ENCODE measurements at regions not wholly inside any gene's neighbourhood (a gene's known extent, or its start where the extent isn't known, plus 50 kb on each side); places are given as distances from the start of the nearest gene placed in this dataset.

- TF ChIP-seq POLR2A (IDR thresholded peaks at IDR 0.05; ENCODE audit: low read depth, low read length) (no peak), CTCF (IDR thresholded peaks at IDR 0.05; ENCODE audit: extremely low read depth in 1 of 2, insufficient read depth in 1 of 2, low read depth in 1 of 2, low read length in 2 of 2) (no peak), POLR2AphosphoS5 (IDR thresholded peaks at IDR 0.05; ENCODE audit: insufficient read depth, low read depth, low read length) (no peak), JUN (IDR thresholded peaks at IDR 0.05; ENCODE audit: borderline replicate concordance, insufficient read depth, insufficient read length, low read depth) (no peak)
Observed at GRCh38 chr15:96424674-96425073, 94.2 kb downstream of the NR2F2 start.

All from endothelial cell of umbilical vein (primary cell).